ENCODE measurements at regions not wholly inside any gene's neighbourhood (a gene's known extent, or its start where the extent isn't known, plus 50 kb on each side); places are given as distances from the start of the nearest gene placed in this dataset.
A peak's percentile ranks its signal among the peaks of the same experiment; 100 is the strongest.
"Not testable (repeated sequence)": the region's sequence is repeated elsewhere in the genome, so short reads cannot be mapped to it uniquely, and the experiment has no call there.

- intact Hi-C loops (cut with DNase I): no loop called here
- Histone ChIP-seq H3K27ac (no peak overlapping the region), H3K4me3 (no peak overlapping the region), H3K4me1 (peaks cover 0 to 21% of the 10 kb centered on the region in 2 donors), H3K27me3 (peaks cover 3 to 16% of the 10 kb centered on the region in 2 donors), H3K9me3 (no peaks in the 10 kb centered on the region), H3K36me3 (no peaks in the 10 kb centered on the region)
- no peak for ATAC-seq
- DNase-seq: no peak
- no peak for TF ChIP-seq CTCF (IDR thresholded peaks at IDR 0.05)
Observed at GRCh38 chr1:234782105-234782751, 172.2 kb upstream of the IRF2BP2 start.

GRCh38 chr1:234781241-234782065 is 171.5 kb upstream of the IRF2BP2 start:
- no peak overlapping the region for H3K27ac ChIP-seq
- ATAC-seq: no peak

GRCh38 chr1:234780531-234781162 is 170.7 kb upstream of the IRF2BP2 start:
- ATAC-seq (no peak), DNase-seq (peak in 1 of 4 donors; percentile 85)
- Histone ChIP-seq H3K27ac (no peak overlapping the region), H3K9me3 (no peaks in the 10 kb centered on the region), H3K4me1 (peaks cover 0 to 37% of the 10 kb centered on the region in 2 donors), H3K4me3 (no peak overlapping the region), H3K27me3 (peaks cover 3 to 25% of the 10 kb centered on the region in 2 donors), H3K36me3 (no peaks in the 10 kb centered on the region)
- TF ChIP-seq CTCF (IDR thresholded peaks at IDR 0.05): no peak
- intact Hi-C loops (cut with DNase I): no loop called here

More at GRCh38 chr1:234781241-234782065, 171.5 kb upstream of the IRF2BP2 start:
- Histone ChIP-seq H3K4me1 (peaks cover 0 to 29% of the 10 kb centered on the region in 2 donors), H3K4me3 (no peak overlapping the region), H3K9me3 (no peaks in the 10 kb centered on the region), H3K27me3 (peaks cover 3 to 24% of the 10 kb centered on the region in 2 donors), H3K36me3 (no peaks in the 10 kb centered on the region)
- no peak for TF ChIP-seq CTCF (IDR thresholded peaks at IDR 0.05)
- no peak for DNase-seq
- intact Hi-C loops (cut with DNase I): no loop called here

- peaks cover 3 to 25% of the 10 kb centered on the region in 2 donors for H3K27me3 ChIP-seq
- no peak for ATAC-seq
Observed at GRCh38 chr1:234780112-234780511, 170.1 kb upstream of the IRF2BP2 start.

GRCh38 chr1:234779600-234779999 is 169.6 kb upstream of the IRF2BP2 start:
- DNase-seq; H3K36me3 ChIP-seq; H3K4me3 ChIP-seq; ATAC-seq; intact Hi-C loops (cut with DNase I); H3K9me3 ChIP-seq; H3K27ac ChIP-seq: not testable (repeated sequence)
- H3K27me3 ChIP-seq: peaks cover 3 to 25% of the 10 kb centered on the region in 2 donors
- H3K4me1 ChIP-seq: peaks cover 0 to 46% of the 10 kb centered on the region in 2 donors

More at GRCh38 chr1:234780112-234780511, 170.1 kb upstream of the IRF2BP2 start:
- Histone ChIP-seq H3K4me1 (peaks cover 0 to 41% of the 10 kb centered on the region in 2 donors), H3K36me3 (no peaks in the 10 kb centered on the region), H3K27ac (no peak overlapping the region), H3K9me3 (no peaks in the 10 kb centered on the region), H3K4me3 (no peak overlapping the region)
- TF ChIP-seq CTCF (IDR thresholded peaks at IDR 0.05): no peak
- intact Hi-C loops (cut with DNase I): no loop called here
- DNase-seq: no peak
